GM21786 (cell line): ENCODE measurements at regions not wholly inside any gene's neighbourhood (a gene's known extent, or its start where the extent isn't known, plus 50 kb on each side); places are given as distances from the start of the nearest gene placed in this dataset.
"Not testable (repeated sequence)": the region's sequence is repeated elsewhere in the genome, so short reads cannot be mapped to it uniquely, and the experiment has no call there.

ENCODE experiments used
- ATAC-seq: cut with Tn5 transposase; IDR thresholded peaks from one replicate; pipeline ENCODE4 v1.9.1; 2021; ENCODE audit not compliant: unreplicated experiment

DNA sequence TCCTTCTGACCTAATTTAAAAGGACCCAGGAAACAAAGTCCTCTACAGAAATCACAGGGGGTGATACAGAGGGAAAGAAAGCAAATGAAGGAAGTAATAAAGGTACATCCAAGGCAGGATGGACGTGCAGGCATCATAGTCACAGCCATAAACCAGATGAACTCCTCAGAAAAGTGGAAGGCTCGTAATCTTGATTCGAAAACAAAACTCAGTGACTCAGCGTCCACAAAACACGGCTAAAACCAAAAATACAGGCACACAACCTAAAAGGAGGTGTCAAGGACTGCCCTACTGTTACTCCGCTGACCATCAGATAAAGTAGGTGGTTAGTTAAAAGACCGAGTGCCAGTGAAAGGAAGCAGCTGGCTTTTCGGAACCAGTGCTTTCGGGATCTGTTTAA lies 81.5 kb downstream of the TRIM69 start:
- ATAC-seq = not testable (repeated sequence)

DNA sequence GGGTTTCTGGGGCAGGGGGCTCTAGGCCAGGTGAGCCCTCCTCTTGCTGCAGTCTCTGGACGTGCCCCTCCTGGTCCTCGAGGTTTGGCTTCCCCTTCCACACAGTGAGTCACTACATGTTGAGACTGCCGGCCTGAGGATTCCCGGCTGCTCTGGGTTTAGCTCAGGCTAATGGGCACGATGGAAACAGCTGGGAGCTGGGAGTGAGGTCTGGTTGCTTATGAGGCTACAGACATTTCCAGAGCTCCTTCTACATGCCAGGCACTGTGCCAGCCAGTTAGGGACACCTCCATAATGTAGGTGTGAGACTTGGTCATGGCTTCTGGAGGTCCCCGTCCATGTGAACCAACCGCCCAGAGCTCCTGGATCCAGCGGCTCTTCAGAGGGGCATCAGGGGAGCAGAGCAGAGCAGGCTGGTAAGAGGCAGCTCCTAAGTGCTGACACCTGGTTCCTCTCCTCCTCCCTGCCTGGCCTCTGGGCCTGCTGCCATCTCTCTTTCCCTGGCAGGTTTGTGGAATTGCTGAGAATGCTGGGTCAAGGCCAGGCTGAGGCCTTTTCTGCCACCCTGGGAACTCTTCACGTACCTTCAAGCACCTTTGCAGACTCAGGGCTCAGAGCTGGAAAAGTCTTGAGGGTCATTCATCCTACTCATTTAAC lies 83.1 kb downstream of the TRIM69 start:
- ATAC-seq = not testable (repeated sequence)

DNA sequence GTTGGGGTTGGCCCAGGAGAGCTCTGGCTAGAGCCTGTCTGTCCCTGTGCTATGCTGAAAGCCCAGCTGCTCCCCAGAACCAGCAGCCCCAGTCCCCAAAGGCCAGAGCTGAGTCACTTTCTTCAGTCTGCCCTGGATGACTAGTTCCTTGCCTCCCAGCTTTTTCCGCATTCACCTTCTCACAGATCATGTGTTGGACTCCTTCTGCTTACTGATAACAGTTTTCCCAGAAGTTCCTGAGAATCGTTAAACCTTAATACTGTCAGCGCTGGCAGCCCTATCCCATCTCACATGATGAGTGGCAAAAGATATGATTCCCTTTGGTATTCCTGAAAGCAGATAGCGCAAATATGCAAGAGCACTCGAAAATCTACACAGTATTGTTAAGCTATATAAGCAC lies 84.2 kb downstream of the TRIM69 start:
- ATAC-seq = not testable (repeated sequence)

DNA sequence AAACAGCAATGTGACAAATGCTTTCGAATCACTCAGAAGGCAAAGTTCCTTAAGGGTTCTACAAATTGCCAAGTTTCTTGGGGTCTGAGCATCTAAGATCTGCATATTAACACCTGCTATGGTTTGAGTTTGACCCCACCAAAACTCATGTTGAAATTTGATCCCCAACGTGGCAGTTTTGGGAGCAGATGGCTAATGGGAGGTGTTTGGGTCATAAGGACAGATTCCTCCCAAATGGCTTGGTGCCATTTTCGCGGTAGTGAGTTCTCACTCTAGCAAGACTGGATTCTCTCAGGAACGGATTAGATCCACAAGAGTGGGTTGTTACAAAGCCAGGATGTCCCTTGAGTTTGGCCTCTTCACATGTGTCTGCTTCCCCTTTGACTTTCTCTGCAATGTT lies 84.6 kb downstream of the TRIM69 start:
- ATAC-seq = not testable (repeated sequence)

DNA sequence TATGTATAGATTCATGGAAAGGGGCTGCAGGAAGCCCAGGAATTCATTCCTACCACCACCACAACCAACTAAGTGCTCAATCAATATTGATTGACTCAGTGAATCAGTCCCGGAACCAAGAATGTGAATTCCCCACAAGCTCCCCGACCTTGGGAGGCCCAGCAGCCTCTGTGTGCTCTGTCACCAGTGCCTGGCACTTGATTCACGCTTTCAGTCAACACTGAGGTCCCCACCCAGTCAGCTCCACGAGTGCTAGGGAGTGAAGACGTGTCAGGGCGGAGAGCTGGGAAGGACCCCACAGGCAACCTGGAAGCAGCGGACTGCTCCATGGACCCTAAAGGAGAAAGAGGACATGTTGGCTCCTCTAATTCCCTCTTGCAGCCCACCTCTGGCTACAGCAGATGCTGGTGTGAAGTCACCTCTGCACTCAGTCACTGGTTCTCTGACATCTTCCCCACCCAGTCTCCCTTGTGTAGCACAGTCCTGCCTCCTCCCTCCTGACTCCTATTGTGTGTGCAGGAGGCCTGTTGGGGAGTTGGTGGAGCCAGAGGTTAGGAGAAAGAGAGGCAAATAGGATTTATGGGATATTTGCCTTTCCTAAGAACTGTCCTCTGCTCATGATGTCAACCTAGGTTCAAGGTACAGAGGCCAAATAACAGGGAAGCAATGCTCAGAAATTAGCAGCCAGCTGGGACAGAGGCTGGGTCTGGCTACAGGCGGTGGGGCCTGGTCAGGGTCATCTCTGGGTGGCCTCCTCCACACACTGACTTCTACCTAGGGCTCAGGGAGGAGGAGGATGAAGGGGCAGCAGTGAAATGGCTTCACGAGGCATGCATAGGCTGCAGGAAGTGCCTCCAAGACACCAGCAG lies 88.2 kb downstream of the TRIM69 start:
- ATAC-seq = not testable (repeated sequence)

DNA sequence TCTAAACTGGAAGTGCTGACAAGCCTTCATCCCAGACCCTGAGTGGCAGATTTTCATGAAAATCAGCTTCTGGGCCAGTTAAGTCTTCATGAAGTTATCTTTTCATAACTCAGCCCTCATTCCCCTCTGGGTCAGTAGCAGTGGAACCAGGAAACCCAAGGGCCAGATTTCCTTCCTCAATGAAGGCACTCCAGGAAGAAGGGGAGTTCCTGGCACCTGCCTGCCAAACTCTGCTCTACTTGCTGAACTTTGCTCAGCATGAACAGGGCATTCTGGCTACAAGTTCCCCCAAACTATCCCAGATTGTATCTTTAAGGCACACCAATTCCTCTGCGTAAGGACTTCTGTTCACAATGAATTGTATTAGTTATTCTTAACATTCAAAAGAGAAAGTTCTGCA lies 90.3 kb downstream of the TRIM69 start:
- ATAC-seq = not testable (repeated sequence)

DNA sequence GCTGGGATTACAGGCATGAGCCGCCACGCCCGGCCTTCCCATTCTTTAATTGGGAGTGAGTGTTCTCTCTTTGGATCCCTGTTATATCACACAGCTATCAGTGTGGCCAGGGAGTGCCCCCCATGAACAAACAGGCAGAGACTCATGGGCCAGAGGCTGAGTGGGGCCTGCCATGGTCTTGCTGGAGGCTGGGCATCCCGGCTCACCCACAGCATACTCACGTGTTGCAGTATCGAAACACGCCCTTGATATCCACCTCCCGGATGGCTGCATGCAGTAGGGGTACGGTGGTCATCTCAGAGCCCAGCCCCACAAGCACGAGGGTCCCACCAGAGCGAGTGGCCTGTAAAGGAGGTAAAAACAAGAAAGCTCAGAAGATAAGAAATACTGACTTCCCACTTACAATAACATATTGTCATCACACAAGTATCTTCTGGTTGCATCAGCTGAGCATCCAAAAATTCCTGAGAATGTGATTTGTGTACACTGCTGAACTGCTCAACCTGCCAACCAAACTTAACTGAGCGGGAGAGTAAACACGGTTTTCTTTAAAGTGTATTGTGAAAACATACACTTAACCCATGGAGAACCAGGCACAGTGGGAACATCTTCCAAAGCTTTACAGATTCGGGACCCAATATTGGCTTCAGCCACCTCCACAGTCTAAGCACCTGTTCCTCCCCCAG lies 92.0 kb downstream of the TRIM69 start:
- not testable (repeated sequence) for ATAC-seq

DNA sequence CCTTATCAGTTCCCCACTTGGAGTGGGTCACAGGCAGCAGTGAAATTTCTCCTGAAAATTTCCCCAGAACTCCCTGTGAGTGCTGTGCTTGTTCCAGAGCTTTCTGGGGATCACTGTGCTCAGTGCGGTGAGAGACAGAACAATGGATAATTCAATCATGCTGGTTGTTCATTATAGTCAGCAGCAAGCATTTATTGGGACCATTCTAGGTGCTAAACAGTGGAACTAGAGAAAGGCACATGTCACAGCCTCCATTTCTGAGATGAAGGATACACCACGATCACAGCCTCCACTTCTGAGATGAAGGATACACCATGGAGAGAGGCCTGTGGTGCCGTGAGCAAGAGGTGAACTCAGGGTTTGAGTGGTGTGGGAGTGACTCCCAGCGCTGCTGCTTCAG lies 92.8 kb downstream of the TRIM69 start:
- not testable (repeated sequence) for ATAC-seq

DNA sequence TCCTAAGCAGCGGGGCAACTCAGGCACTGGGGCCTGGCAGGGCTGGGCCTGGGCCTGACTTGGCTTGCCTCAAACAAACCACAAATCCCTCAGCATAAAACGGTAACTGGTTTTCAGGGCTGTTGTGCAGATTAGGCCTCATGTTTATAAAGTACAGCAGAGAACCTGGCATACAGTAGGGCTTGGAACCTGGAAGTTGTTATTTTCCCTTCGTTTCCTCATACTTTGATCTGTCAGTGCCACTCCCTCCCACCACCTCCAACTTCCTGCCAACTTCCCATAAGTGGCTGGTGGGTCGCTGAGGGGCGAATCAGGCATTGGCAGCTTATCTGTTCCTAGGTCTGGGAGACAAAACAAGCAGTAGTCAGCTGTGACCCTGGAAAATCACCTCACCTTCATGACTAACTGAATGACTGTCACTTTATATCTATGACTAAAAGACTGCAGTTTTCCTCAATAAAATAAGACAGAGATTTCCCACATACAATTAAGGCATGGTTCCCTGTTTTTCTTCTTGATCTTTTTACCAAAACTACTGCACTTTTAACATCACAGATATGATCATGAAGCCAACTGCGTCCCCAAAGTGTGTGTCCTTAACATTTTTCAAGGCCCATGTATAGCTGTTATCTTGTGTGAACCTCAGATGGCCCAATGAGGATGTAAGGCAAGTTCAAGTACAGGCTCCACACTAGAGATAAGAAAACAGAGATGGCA lies 94.5 kb downstream of the TRIM69 start:
- not testable (repeated sequence) for ATAC-seq

DNA sequence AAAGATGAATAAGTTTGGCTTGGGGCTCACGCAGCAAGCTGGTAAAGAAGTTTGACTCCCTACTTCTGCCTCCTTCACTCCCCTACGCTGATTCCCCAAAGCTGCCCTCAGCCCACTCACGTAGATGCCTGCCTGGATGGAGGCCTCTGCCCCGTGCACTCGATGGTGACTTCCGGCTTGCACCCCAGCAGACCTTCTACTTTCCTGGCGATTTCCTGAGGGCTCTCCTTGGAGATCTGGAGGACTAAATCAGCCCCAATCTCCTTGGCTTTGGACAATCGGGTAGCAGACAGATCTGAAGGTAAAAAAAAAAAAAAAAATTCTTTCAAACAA lies 95.0 kb downstream of the TRIM69 start:
- ATAC-seq = not testable (repeated sequence)

DNA sequence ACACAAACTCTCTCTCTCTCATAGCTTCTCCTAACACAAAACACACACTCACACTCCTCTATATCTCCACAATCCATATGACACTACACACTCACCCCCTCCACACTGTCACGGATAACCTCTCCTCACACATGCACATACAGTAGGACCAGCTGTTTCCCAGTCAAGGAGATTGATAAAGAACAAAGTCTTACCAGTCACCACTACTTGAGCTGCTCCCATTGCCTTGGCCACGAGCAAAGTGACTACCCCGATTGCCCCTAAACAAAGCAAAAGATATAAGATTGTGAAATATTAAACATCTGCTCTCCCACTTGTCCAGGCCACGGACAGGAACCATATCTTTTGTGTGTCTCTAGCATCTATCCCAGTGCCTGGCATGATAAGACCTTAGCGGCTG lies 95.8 kb downstream of the TRIM69 start:
- ATAC-seq = not testable (repeated sequence)

DNA sequence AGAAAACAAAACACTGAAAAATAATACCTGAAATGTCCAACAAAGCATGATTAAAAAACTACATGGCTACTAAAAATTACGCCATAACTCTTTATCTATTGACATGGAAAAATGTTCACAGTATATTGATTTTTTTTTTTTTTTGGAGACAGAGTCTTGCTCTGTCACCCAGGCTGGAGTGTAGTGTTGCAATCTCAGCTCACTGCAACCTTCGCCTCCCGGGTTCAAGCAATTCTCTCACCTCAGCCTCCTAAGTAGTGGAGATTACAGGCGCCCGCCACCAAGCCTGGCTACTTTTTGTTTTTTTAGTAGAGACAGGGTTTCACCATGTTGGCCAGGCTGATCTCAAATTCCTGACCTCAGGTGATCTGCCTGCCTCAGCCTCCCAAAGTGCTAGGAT lies 96.8 kb downstream of the TRIM69 start:
- ATAC-seq = not testable (repeated sequence)

DNA sequence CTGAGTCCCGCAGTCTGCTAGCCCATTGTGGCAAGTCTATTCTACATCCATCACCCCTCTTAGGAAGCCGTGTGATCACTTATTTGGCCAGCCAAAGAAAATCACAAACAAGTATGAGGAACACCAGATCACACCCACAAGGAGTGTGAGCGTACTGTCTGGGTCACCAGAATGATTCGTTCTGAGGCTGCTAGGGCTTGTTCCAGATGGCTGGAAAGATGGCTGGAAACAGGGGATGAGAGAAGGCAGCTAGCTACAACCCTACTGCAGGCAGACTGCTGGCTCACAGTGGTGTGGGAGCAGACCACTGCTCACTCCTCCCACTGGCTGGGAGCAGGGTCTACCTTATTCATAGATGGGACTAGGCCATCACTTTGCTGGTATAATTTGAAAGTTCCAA lies 97.4 kb downstream of the TRIM69 start:
- ATAC-seq = not testable (repeated sequence)

DNA sequence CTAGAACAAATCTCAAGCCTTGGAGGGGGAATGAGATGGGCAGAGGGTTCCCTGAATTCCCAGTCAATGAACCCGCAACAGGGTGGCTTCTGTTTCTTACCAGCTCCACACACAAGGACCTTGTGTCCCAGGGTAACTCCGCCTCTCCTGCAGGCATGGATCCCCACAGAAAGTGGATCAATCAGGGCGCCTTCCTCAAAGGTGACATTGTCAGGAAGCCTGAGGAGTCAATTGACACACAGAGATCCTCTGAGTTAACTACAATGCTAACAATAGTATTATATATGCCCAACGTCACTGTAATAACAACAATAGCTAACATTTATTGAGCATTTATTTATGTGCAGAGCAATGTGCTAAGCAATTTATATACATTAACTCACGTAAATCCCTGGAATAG lies 98.8 kb downstream of the TRIM69 start:
- not testable (repeated sequence) for ATAC-seq

DNA sequence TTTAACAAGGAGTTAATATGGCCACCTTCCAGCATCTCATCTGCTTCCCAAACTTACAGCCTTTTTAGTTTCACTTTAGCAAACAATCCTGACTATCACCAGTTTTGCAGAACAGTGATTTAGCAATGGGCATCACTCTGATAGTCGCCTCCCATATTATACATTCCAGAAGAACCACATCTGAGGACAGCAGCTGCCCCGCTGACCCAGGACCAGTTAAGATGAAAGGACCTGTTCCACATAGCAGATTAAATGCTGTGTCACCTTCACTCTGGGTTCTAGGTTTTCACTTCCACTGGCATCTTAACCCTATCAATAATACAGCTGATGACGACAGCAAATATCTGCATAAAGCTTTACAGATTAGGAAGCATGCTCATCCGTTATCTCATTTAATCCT lies 99.8 kb downstream of the TRIM69 start:
- no peak for ATAC-seq

DNA sequence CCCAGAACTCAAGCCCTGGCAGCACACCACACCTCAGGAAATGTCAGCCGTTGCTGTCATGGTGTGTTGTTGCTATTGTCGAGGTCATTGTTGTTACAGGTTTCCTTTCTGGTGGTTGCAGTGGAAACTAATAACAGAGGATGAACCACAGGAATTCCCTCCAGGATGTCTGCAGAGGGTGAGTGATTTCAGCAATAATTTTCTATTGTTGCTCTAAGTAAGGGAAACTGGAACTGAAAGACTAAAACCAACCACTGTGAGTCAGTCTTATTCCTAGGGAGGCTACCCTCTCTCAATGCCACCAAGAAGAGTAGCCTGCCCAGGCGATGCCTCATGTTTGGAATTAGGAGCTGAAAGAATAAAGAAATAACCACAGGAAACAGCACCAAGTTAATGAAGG lies 102.6 kb downstream of the TRIM69 start:
- ATAC-seq = not testable (repeated sequence)

DNA sequence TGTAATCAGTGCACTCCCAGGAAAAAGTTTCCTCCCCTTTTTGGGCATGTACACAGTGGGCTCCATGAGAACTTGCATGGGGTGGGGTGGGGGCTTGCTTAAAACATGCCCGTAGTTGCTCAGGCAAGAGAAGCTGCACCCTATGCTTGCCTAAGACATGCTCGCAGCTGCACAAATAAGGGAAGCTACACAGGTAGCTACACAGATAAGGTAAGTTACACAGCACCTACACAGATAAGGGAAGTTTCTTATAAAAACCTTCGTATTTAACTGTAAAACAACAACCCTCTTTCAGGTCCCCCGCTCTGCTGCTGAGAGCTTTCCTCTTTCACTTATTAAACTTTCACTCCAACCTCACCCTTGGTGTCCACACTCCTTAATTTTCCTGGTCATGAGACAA lies 105.4 kb downstream of the TRIM69 start:
- ATAC-seq = not testable (repeated sequence)

DNA sequence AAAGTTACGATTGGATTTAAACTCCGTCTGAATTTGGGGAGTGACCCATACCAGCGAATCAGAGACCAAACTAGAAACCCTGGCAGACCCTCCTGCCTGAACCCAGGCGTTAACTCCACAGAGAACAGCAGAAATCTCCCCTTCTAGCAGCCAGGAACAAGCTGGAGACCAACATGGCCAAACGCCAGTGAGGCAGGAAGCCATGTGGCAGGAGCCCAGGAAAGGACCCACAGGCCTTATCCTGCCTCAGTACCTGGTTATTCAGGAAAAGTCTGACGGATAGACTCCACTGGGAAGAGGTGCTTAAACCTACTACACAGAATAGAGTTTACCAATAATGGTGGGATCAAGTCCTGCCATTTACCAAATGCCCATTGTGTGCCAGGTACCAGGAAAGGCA lies 106.6 kb downstream of the TRIM69 start:
- not testable (repeated sequence) for ATAC-seq

DNA sequence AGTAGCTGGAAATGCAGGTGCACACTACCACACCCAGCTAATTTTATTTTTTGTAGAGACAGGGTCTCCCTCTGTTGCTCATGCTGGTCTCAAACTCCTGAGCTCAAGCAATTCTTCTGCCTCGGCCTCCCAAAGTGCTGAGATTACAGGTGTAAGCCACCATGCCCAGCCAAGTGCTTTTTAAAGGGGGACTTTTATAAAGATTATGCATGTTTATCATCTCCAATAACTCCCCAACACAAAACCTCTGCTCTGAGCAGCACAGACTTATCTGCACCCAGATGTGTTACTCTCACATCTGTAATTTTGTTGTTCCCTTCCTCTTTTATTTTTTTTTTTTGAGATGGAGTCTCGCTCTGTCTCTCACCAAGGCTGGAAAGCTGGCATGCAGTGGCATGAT lies 108.6 kb downstream of the TRIM69 start:
- not testable (repeated sequence) for ATAC-seq

DNA sequence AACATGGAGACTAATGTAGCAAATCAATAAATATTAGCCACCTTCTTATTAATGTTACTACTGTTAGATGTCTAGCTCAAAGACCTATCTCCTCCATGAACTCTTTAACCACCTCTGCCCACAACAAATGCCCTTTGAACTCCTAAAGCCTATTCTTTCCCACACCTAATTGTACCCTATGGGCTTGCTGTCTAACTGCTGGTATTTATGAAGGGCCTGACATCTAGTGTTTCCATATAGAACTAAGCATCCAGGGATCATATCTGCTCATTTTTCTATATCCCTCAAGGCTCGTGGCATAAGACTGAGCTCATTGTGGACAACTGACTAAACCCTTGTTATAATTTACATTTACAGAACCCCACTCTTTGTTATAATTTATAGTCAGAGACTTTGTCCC lies 109.8 kb downstream of the TRIM69 start:
- not testable (repeated sequence) for ATAC-seq

DNA sequence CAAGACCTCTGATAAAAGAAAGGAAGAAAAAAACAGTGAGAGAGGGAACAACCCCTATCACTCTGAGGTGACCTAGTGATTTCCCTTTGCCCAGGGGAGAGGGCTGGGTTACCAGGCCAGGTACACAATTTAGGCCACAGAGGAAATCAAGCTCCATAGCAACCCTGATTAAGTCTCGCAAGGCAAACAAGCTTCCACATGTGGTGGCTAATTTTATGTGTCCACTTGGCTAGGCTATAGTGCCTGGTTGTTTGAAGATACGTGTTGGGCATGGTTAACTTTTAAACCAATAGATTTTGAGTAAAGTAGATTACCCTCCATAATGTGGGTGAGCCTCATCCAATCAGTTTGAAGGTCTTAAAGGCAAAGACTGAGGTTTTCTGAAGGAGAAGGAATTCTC lies 108.9 kb upstream of the TERB2 start:
- not testable (repeated sequence) for ATAC-seq
